K562 (cell line): ENCODE measurements at regions not wholly inside any gene's neighbourhood (a gene's known extent, or its start where the extent isn't known, plus 50 kb on each side); places are given as distances from the start of the nearest gene placed in this dataset.

ENCODE experiments used
- CBX3 ChIP-seq, 2 experiments: IDR thresholded peaks; 1 replicate in 1 of 2; 2 replicates in 1 of 2; pipeline ENCODE4 v1.6.1; 2012; ENCODE audit warnings: inconsistent platforms in 2 of 2, low read length in 2 of 2, borderline replicate concordance in 1 of 2, control low read depth in 1 of 2
- CEBPG ChIP-seq, 3 experiments: fragments of 200-800 bp in 1 of 3; sonication (Bioruptor generic) in 1 of 3; sonication (generic) in 1 of 3; formaldehyde crosslinking in 1 of 3; IDR thresholded peaks in 2 of 3; conservative IDR thresholded peaks in 1 of 3; 2 replicates each; pipeline versions ENCODE4 v1.6.1 to v1.8.0; 2016 to 2022; ENCODE audit warnings: missing compliant biosample characterization in 2 of 3, missing genetic modification characterization in 2 of 3, mild to moderate bottlenecking in 1 of 3, missing genetic modification reagents in 1 of 3
- CREB1 ChIP-seq, 2 experiments: sonication (generic) in 1 of 2; formaldehyde crosslinking in 1 of 2; IDR thresholded peaks; 2 replicates each; pipeline versions ENCODE4 v1.6.1 to v1.8.0; 2012 to 2022; ENCODE audit warnings: inconsistent platforms in 1 of 2, mild to moderate bottlenecking in 1 of 2, missing genetic modification reagents in 1 of 2, moderate library complexity in 1 of 2
- ELF2 ChIP-seq: fragments of 250-450 bp; sonication (Bioruptor Pico); IDR thresholded peaks from 2 replicates; pipeline ENCODE4 v1.5.0; 2021; ENCODE audit warnings: mild to moderate bottlenecking
- ELF4 ChIP-seq: fragments of 450-650 bp; formaldehyde crosslinking; IDR thresholded peaks from 2 replicates; pipeline ENCODE4 v1.4.0; 2022; ENCODE audit warnings: missing genetic modification characterization
- FIP1L1 ChIP-seq: fragments of 200-400 bp; formaldehyde crosslinking; IDR thresholded peaks from 2 replicates; pipeline ENCODE4 v1.6.1; 2018; ENCODE audit warnings: mild to moderate bottlenecking, low read depth, low read length; ENCODE audit not compliant: poor library complexity, severe bottlenecking
- HDAC2 ChIP-seq: fragments of 450-650 bp; IDR thresholded peaks from 2 replicates; pipeline ENCODE4 v1.6.1; 2016; ENCODE audit warnings: mild to moderate bottlenecking
- MAFG ChIP-seq: fragments of 450-650 bp; conservative IDR thresholded peaks from 2 replicates; pipeline ENCODE4 v1.6.1; 2016; ENCODE audit warnings: missing genetic modification characterization, missing compliant biosample characterization
- POLR2H ChIP-seq: IDR thresholded peaks from 2 replicates; pipeline ENCODE4 v1.6.1; 2016; ENCODE audit warnings: missing genetic modification characterization, low read depth, mild to moderate bottlenecking, control low read depth, missing compliant biosample characterization, moderate library complexity
- SAFB ChIP-seq: fragments of 200-400 bp; formaldehyde crosslinking; IDR thresholded peaks from 2 replicates; pipeline ENCODE4 v1.6.1; 2017; ENCODE audit warnings: low read depth, low read length, borderline replicate concordance
- SP2 ChIP-seq: IDR thresholded peaks from 2 replicates; pipeline ENCODE4 v1.6.1; 2011; ENCODE audit warnings: mild to moderate bottlenecking, low read depth, low read length, moderate library complexity; ENCODE audit not compliant: poor library complexity, severe bottlenecking; ENCODE audit errors: extremely low read depth
- SPI1 ChIP-seq: IDR thresholded peaks from 2 replicates; pipeline ENCODE4 v1.6.1; 2011; ENCODE audit warnings: low read depth, low read length, control low read depth, borderline replicate concordance
- STAG1 ChIP-seq: sonication (generic); formaldehyde crosslinking; IDR thresholded peaks from 2 replicates; pipeline ENCODE4 v1.5.0; 2020; ENCODE audit warnings: missing genetic modification reagents, borderline replicate concordance
- TRIM24 ChIP-seq, 2 experiments: fragments of 450-650 bp; IDR thresholded peaks; 2 replicates each; pipeline ENCODE4 v1.6.1; 2016
- ZFP36 ChIP-seq: fragments of 150-350 bp; IDR thresholded peaks from 2 replicates; pipeline ENCODE4 v1.6.1; 2018; ENCODE audit warnings: low read length, low read depth; ENCODE audit not compliant: partially characterized antibody
- ZFX ChIP-seq: sonication (generic); formaldehyde crosslinking; IDR thresholded peaks from 2 replicates; pipeline ENCODE4 v1.8.0; 2022; ENCODE audit warnings: mild to moderate bottlenecking, missing genetic modification reagents, moderate library complexity
- ZNF12 ChIP-seq: sonication (generic); formaldehyde crosslinking; IDR thresholded peaks from 2 replicates; pipeline ENCODE4 v1.4.0; 2020; ENCODE audit warnings: mild to moderate bottlenecking, missing genetic modification reagents
- ZNF134 ChIP-seq: fragments of 250-450 bp; sonication (Bioruptor Pico); conservative IDR thresholded peaks from 2 replicates; pipeline ENCODE4 v1.4.0; 2020
- TF ChIP-seq, protein P1 (sequence below): fragments of 450-650 bp; IDR thresholded peaks from 2 replicates; pipeline ENCODE4 v1.6.1; 2018; ENCODE audit warnings: mild to moderate bottlenecking, low read depth; ENCODE audit not compliant: partially characterized antibody
- TF ChIP-seq, protein P2 (sequence below): fragments of 450-650 bp; formaldehyde crosslinking; IDR thresholded peaks from 2 replicates; pipeline ENCODE4 v1.4.0; 2020; ENCODE audit warnings: mild to moderate bottlenecking, moderate library complexity
- TF ChIP-seq, protein P3 (sequence below): fragments of 250-450 bp; sonication (Bioruptor Pico); IDR thresholded peaks from 2 replicates; pipeline ENCODE4 v1.8.0; 2022; ENCODE audit warnings: moderate library complexity, mild to moderate bottlenecking, inconsistent platforms

DNA sequence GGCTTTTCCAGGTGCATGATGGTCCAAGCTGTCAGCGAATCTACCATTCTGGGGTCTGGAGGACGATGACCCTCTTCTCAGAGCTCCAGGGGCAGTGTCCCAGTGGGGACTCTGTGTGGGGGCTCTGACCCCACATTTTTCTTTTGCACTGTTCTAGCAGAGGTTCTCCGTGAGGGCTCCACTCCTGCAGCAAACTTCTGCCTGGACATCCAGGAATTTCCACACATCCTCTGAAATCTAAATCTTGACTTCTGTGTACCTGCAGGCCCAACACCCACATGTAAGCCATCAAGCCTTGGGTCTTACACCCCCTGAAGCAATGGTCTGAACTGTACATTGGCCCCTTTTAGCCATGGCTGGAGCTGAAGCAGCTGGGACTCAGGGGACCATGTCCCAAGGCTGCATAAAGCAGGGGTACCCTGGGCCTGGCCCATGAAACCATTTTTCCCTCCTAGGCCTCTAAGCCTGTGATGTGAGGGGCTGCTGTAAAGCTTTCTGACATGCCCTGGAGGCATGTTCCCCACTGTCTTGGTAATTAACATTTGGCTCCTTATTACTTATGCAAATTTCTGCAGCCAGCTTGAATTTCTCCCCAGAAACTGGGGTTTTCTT, 86.9 kb downstream of the ZNF783 start (continued):
- no peak for TF ChIP-seq ZNF134 (CRISPR knock-in tag)
- no peak for TF ChIP-seq SP2
- no peak for TF ChIP-seq MAFG (tag)
- TF ChIP-seq, protein P1, sequence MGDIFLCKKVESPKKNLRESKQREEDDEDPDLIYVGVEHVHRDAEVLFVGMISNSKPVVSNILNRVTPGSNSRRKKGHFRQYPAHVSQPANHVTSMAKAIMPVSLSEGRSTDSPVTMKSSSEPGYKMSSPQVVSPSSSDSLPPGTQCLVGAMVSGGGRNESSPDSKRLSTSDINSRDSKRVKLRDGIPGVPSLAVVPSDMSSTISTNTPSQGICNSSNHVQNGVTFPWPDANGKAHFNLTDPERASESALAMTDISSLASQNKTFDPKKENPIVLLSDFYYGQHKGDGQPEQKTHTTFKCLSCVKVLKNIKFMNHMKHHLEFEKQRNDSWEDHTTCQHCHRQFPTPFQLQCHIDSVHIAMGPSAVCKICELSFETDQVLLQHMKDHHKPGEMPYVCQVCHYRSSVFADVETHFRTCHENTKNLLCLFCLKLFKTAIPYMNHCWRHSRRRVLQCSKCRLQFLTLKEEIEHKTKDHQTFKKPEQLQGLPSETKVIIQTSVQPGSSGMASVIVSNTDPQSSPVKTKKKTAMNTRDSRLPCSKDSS: peak; percentile 87
- no peak for TF ChIP-seq ZNF12
- no peak for TF ChIP-seq CEBPG (CRISPR knock-in tag; IDR thresholded peaks at IDR 0.05)
- TF ChIP-seq CEBPG (tag; conservative IDR thresholded peaks at IDR 0.05 in 1 of 2, IDR thresholded peaks at IDR 0.05 in 1 of 2): no peak
- TF ChIP-seq SAFB: no peak
- TF ChIP-seq TRIM24 (IDR thresholded peaks at IDR 0.05): 0 out of 4 replicates have a peak, but pooled peaks of 1 of the 2 experiments have one; percentile 16
- peak in 1 of 2 experiments; percentile 86; a peak in 2 of 3 replicates for TF ChIP-seq CBX3 (IDR thresholded peaks at IDR 0.05; ENCODE audit: borderline replicate concordance in 1 of 2, low read length in 2 of 2)
- TF ChIP-seq ELF4 (CRISPR knock-in tag): no peak
- TF ChIP-seq STAG1: no peak
- no peak for TF ChIP-seq SPI1
- no peak for TF ChIP-seq CREB1 (IDR thresholded peaks at IDR 0.05)
- no peak for TF ChIP-seq CREB1 (CRISPR knock-in tag; IDR thresholded peaks at IDR 0.05)
- TF ChIP-seq ZFX (CRISPR knock-in tag): no peak
- TF ChIP-seq HDAC2: no peak
- TF ChIP-seq FIP1L1: no peak
- no peak for TF ChIP-seq ELF2 (CRISPR knock-in tag)
- TF ChIP-seq ZFP36: peak; percentile 40
- no peak for TF ChIP-seq POLR2H (tag)
- TF ChIP-seq, protein P2, sequence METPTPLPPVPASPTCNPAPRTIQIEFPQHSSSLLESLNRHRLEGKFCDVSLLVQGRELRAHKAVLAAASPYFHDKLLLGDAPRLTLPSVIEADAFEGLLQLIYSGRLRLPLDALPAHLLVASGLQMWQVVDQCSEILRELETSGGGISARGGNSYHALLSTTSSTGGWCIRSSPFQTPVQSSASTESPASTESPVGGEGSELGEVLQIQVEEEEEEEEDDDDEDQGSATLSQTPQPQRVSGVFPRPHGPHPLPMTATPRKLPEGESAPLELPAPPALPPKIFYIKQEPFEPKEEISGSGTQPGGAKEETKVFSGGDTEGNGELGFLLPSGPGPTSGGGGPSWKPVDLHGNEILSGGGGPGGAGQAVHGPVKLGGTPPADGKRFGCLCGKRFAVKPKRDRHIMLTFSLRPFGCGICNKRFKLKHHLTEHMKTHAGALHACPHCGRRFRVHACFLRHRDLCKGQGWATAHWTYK (CRISPR knock-in tag): no peak
- TF ChIP-seq, protein P3, sequence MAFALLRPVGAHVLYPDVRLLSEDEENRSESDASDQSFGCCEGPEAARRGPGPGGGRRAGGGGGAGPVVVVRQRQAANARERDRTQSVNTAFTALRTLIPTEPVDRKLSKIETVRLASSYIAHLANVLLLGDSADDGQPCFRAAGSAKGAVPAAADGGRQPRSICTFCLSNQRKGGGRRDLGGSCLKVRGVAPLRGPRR (CRISPR knock-in tag): no peak
